ENCODE measurements at regions not wholly inside any gene's neighbourhood (a gene's known extent, or its start where the extent isn't known, plus 50 kb on each side); places are given as distances from the start of the nearest gene placed in this dataset.

DNA sequence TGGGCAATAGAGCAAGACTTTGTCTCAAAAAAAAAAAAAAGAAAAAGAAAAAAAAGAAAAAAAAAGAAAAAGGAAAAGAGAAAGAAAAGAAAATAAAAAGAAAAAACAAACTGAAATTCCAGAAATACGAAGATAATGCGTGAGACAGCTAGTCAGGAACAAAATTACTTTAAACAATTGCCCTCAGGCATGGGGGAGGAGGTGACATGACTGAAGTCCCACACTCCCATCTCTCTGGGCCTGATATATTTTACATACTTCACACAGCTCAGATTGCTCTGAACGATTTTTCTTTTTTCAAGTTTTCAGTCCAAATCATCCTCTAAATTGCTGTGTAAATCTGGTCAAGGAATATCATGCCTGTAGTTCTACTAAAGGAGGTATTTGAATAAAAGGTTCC, 409.5 kb upstream of the DEPDC1 start:
- Histone ChIP-seq H3K4me3 (no peak overlapping the region), H3K36me3 (no peaks in the 10 kb centered on the region), H3K9me3 (no peaks in the 10 kb centered on the region), H3K4me1 (no peaks in the 10 kb centered on the region), H3K27ac (no peak overlapping the region), H3K27me3 (no peaks in the 10 kb centered on the region)
- no peak for TF ChIP-seq POLR2A (IDR thresholded peaks at IDR 0.05)
- TF ChIP-seq, protein P1, sequence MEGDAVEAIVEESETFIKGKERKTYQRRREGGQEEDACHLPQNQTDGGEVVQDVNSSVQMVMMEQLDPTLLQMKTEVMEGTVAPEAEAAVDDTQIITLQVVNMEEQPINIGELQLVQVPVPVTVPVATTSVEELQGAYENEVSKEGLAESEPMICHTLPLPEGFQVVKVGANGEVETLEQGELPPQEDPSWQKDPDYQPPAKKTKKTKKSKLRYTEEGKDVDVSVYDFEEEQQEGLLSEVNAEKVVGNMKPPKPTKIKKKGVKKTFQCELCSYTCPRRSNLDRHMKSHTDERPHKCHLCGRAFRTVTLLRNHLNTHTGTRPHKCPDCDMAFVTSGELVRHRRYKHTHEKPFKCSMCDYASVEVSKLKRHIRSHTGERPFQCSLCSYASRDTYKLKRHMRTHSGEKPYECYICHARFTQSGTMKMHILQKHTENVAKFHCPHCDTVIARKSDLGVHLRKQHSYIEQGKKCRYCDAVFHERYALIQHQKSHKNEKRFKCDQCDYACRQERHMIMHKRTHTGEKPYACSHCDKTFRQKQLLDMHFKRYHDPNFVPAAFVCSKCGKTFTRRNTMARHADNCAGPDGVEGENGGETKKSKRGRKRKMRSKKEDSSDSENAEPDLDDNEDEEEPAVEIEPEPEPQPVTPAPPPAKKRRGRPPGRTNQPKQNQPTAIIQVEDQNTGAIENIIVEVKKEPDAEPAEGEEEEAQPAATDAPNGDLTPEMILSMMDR (IDR thresholded peaks at IDR 0.05): no peak
- no peak for DNase-seq

DNA sequence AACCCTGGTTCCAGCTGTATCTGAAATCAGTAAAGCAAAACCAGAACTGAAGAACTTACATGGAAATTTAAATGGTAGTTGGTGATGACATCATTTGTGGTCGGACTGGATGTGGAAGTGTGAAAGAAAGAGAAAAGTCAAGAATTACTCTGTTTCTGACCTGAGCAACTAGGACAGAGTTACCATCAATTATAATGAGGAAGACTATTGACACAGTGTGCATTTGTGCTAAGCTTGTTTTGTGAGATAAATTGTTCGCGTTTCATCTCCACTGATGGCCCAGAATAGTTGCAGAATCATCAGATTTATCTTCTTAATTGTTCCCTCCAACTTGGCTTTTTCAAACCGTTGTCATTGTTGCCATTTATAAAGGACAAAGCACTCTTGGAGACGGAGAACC, 410.6 kb upstream of the DEPDC1 start:
- no peak for TF ChIP-seq POLR2A (IDR thresholded peaks at IDR 0.05)
- TF ChIP-seq, protein P1 (IDR thresholded peaks at IDR 0.05): no peak
- DNase-seq: no peak
- Histone ChIP-seq H3K4me3 (no peak overlapping the region), H3K27ac (no peak overlapping the region), H3K36me3 (no peaks in the 10 kb centered on the region), H3K4me1 (no peaks in the 10 kb centered on the region), H3K27me3 (no peaks in the 10 kb centered on the region), H3K9me3 (no peaks in the 10 kb centered on the region)

DNA sequence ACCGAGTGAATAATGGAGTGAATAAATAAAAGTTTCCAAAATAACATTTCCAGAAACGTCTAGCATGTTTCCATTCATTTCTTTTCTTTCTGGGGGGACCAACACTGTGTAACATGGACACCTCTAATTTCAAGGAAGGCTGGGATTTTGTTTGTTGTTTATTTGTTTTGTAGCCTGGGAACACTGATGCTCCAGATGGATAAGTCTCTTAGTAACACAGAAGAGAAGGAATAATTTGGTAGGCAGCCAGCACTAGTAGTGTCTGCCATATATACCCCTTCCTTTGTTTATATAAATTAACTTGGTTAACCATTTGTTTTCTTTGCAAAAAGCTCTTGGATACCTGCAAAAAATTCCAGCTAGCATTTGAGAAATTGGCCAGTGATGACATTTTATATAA, 411.4 kb upstream of the DEPDC1 start:
- H3K4me3 ChIP-seq: no peak overlapping the region
- TF ChIP-seq, protein P1 (IDR thresholded peaks at IDR 0.05): no peak
- TF ChIP-seq POLR2A (IDR thresholded peaks at IDR 0.05): no peak
- no peak for DNase-seq

DNA sequence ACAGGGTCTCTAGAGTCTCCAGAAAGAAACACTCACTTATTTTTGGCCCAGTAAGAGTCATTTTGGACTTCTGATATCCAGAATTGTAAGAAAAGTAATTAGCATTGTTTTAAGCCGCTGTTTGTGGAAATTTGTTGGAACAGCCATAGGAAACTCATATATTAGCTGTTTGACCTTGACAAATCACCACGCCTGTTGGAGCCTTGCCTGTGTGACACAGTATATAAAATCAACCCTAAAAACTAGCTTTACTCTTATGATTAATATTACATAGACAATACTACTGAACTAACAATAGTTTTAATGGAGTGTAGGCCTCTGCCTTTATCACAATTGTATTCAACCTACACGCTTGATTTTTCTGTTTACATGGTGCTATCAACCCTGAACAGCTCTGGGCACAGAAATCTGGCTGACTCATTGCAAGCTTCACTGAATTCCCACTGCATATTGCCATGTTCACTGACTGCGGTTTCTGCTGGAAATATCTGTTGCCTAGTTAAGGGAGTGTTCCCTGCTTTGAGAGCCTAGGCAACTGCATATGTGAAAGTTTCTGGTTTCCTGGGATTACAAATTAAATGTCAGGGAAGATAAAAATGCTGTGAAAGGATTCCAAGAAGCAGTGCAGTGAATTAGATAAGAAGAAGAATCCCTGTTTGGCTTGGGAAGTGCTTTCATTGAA, 419.5 kb upstream of the DEPDC1 start:
- Histone ChIP-seq H3K4me1 (no peaks in the 10 kb centered on the region), H3K27ac (no peak overlapping the region), H3K4me3 (no peak overlapping the region), H3K9me3 (no peaks in the 10 kb centered on the region), H3K27me3 (no peaks in the 10 kb centered on the region), H3K36me3 (no peaks in the 10 kb centered on the region)
- no peak for DNase-seq
- TF ChIP-seq, protein P1 (IDR thresholded peaks at IDR 0.05): no peak
- TF ChIP-seq POLR2A (IDR thresholded peaks at IDR 0.05): no peak

More for the DNA sequence above, 411.4 kb upstream of the DEPDC1 start:
- Histone ChIP-seq H3K4me1 (no peaks in the 10 kb centered on the region), H3K36me3 (no peaks in the 10 kb centered on the region), H3K9me3 (no peaks in the 10 kb centered on the region), H3K27me3 (no peaks in the 10 kb centered on the region), H3K27ac (no peak overlapping the region)

DNA sequence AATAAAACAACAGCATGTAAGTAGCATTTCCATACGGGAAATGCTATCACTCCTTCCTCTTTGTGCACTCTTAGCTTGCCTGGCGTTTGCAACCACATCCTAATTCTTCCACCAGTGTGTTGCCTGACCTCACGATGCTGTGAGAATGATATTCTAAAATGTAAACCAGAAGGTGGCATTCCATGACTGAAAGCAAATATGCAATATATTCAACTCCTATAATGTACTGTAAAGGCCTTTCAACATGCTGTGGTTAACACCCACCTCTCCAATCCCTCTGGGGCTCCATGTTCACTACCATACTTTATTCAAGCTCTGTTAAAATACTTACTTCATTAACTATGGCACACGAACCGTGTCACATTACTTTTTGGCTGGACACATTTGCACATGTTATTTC, 420.6 kb upstream of the DEPDC1 start:
- TF ChIP-seq, protein P1 (IDR thresholded peaks at IDR 0.05): no peak
- TF ChIP-seq POLR2A (IDR thresholded peaks at IDR 0.05): no peak
- H3K9me3 ChIP-seq: no peaks in the 10 kb centered on the region
- H3K36me3 ChIP-seq: no peaks in the 10 kb centered on the region
- H3K4me3 ChIP-seq: no peak overlapping the region
- no peaks in the 10 kb centered on the region for H3K27me3 ChIP-seq
- no peak for DNase-seq
- no peak overlapping the region for H3K27ac ChIP-seq
- H3K4me1 ChIP-seq: no peaks in the 10 kb centered on the region

GRCh38 chr1:68918563-68918962, 421.7 kb upstream of the DEPDC1 start:
- no peak for DNase-seq
- Histone ChIP-seq H3K36me3 (no peaks in the 10 kb centered on the region), H3K4me3 (no peak overlapping the region), H3K4me1 (no peaks in the 10 kb centered on the region), H3K9me3 (no peaks in the 10 kb centered on the region), H3K27ac (no peak overlapping the region), H3K27me3 (no peaks in the 10 kb centered on the region)
- TF ChIP-seq, protein P1 (IDR thresholded peaks at IDR 0.05): no peak
- no peak for TF ChIP-seq POLR2A (IDR thresholded peaks at IDR 0.05)
